ENCODE measurements at regions not wholly inside any gene's neighbourhood (a gene's known extent, or its start where the extent isn't known, plus 50 kb on each side); places are given as distances from the start of the nearest gene placed in this dataset.

DNA sequence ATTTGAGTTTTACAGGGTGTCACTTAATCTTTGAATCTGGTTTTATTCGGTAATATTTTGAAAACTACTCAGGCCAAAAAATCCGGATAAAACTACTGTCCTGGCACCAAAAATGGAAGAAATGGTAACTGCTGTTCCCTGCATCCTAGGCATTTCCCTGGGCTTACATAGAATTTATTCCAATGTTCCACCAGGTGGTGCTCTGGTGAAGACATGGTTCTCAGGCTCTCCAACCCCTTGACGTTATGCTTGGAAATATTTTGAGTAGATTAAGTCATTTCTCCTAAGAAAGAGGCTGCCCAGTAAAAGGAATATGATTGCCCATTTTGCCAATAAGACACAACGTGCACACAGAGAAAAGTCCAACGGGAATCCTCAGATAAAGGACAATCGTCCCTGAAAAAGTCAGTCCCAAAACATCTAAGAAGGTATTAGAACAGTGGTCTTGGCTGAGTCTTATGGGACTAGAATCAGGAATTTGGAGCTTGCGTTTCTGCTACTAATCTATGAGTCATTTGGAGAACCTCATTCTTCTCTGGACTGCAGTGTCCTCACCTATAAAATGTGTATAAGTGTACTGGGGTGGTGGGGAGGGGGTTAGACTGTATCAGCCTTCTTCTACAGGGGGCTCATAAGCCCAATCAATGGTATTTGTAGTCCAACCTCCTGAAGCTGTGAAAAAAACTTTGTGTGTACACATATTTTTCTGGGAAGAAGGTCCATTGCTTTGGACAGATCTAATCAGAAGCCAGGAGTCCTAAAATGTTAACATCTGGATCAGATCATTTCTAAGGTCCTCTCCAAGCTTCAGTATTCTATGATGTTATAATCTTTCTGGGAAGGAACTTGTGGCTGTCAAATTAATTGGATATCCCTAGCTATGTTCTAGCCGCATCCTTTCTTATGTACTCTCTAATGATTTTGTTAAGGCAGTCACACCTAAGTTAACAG lies 131.0 kb upstream of the BMP2 start:
- H3K27me3 ChIP-seq = no peaks in the 10 kb centered on the region
- H3K27ac ChIP-seq = no peak overlapping the region
- H3K9me3 ChIP-seq (ENCODE audit: low read depth) = no peaks in the 10 kb centered on the region
- no peak overlapping the region for H3K4me3 ChIP-seq
- no peaks in the 10 kb centered on the region for H3K36me3 ChIP-seq
- peaks cover 16% of the 10 kb centered on the region for H3K4me1 ChIP-seq (ENCODE audit: low read depth)
- peak; percentile 61 for TF ChIP-seq CTCF (IDR thresholded peaks at IDR 0.05; ENCODE audit: low read depth, low read length)
- peak; percentile 71 to 87 for DNase-seq (ENCODE audit: low read depth in 1 of 2, low spot score in 1 of 2)

DNA sequence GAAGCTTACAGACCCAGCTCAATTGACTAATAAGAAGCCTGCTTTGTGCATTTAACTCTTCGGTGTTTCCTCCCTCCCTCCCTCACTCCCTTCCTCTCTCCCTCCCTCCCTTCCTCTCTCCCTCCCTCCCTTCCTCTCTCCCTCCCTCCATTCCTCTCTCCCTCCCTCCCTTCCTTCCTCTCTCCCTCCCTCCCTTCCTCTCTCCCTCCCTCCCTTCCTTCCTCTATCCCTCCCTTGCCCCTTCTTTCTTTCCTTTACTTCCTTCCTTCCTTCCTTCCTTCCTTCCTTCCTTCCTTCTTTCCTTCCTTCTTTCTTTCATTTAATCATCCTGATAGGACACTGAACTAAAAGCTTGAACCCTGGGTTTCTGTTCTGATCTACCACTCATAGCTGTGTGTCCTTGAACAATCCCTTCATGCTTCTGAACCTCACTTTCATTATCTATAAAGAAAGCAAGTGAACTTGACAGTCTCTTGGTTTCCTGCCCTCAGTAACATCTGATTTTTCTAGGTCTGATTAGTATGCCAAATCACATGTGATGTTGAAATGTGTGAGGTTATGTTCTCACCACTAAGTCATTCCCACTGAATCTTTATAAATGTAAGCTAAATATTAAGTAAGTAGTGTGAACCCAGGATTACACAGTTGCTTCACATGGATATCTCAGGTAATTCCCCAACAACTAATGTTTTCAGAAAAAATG lies 132.3 kb upstream of the BMP2 start:
- Histone ChIP-seq H3K4me3 (no peak overlapping the region), H3K36me3 (no peaks in the 10 kb centered on the region), H3K27ac (no peak overlapping the region), H3K27me3 (no peaks in the 10 kb centered on the region), H3K9me3 (ENCODE audit: low read depth) (no peaks in the 10 kb centered on the region), H3K4me1 (ENCODE audit: low read depth) (peaks cover 16% of the 10 kb centered on the region)
- DNase-seq (ENCODE audit: low read depth in 1 of 2, low spot score in 1 of 2) = peak in 1 of 2 donors; percentile 71
- TF ChIP-seq CTCF (IDR thresholded peaks at IDR 0.05; ENCODE audit: low read depth, low read length) = no peak

- Histone ChIP-seq H3K27ac (no peak overlapping the region), H3K4me1 (ENCODE audit: low read depth) (peaks cover 16% of the 10 kb centered on the region), H3K36me3 (no peaks in the 10 kb centered on the region), H3K4me3 (no peak overlapping the region), H3K27me3 (no peaks in the 10 kb centered on the region), H3K9me3 (ENCODE audit: low read depth) (no peaks in the 10 kb centered on the region)
- no peak for TF ChIP-seq CTCF (IDR thresholded peaks at IDR 0.05; ENCODE audit: low read depth, low read length)
- DNase-seq (ENCODE audit: low read depth in 1 of 2, low spot score in 1 of 2) = peak; percentile 23 to 69
Observed at GRCh38 chr20:6632187-6632586, 135.3 kb upstream of the BMP2 start.

GRCh38 chr20:6630514-6630913 lies 137.0 kb upstream of the BMP2 start:
- no peaks in the 10 kb centered on the region for H3K27me3 ChIP-seq
- H3K36me3 ChIP-seq = no peaks in the 10 kb centered on the region
- no peak for TF ChIP-seq CTCF (IDR thresholded peaks at IDR 0.05; ENCODE audit: low read depth, low read length)
- H3K4me3 ChIP-seq = no peak overlapping the region
- H3K27ac ChIP-seq = no peak overlapping the region
- DNase-seq (ENCODE audit: low read depth in 1 of 2, low spot score in 1 of 2) = peak in 1 of 2 donors; percentile 74
- H3K9me3 ChIP-seq (ENCODE audit: low read depth) = no peaks in the 10 kb centered on the region
- peaks cover 14% of the 10 kb centered on the region for H3K4me1 ChIP-seq (ENCODE audit: low read depth)

GRCh38 chr20:6629564-6629963 lies 137.9 kb upstream of the BMP2 start:
- H3K4me3 ChIP-seq = no peak overlapping the region
- no peaks in the 10 kb centered on the region for H3K36me3 ChIP-seq
- no peak overlapping the region for H3K27ac ChIP-seq
- peaks cover 13% of the 10 kb centered on the region for H3K4me1 ChIP-seq (ENCODE audit: low read depth)
- H3K27me3 ChIP-seq = no peaks in the 10 kb centered on the region
- no peak for DNase-seq (ENCODE audit: low read depth in 1 of 2, low spot score in 1 of 2)
- H3K9me3 ChIP-seq (ENCODE audit: low read depth) = no peaks in the 10 kb centered on the region
- no peak for TF ChIP-seq CTCF (IDR thresholded peaks at IDR 0.05; ENCODE audit: low read depth, low read length)

Measured in cardiac muscle cell (in vitro differentiated cells and primary cell).